ENCODE measurements at regions not wholly inside any gene's neighbourhood (a gene's known extent, or its start where the extent isn't known, plus 50 kb on each side); places are given as distances from the start of the nearest gene placed in this dataset.

GRCh38 chrX:17206584-17206983 is 168.4 kb upstream of the NHS start:
- no peak for DNase-seq

- no peak for DNase-seq
Measured at GRCh38 chrX:17214962-17215361, 160.0 kb upstream of the NHS start.

GRCh38 chrX:17226736-17227135 is 148.3 kb upstream of the NHS start:
- peak; percentile 46 for DNase-seq

- peak; percentile 73 for DNase-seq
Measured at GRCh38 chrX:17237146-17237545, 137.9 kb upstream of the NHS start.

GRCh38 chrX:17242470-17242869 is 132.5 kb upstream of the NHS start:
- peak; percentile 55 for DNase-seq

- no peak for DNase-seq
Measured at GRCh38 chrX:17247144-17247543, 127.9 kb upstream of the NHS start.

- DNase-seq = no peak
Measured at GRCh38 chrX:17262123-17262522, 112.9 kb upstream of the NHS start.

- DNase-seq = no peak
Measured at GRCh38 chrX:17266136-17266535, 108.9 kb upstream of the NHS start.

- DNase-seq = no peak
Measured at GRCh38 chrX:17278961-17279360, 96.0 kb upstream of the NHS start.

- no peak for DNase-seq
Measured at GRCh38 chrX:17285983-17286382, 89.0 kb upstream of the NHS start.

GRCh38 chrX:17291171-17291900 is 83.7 kb upstream of the NHS start:
- DNase-seq = no peak

- peak; percentile 54 for DNase-seq
Measured at GRCh38 chrX:17292111-17292527, 82.9 kb upstream of the NHS start.

GRCh38 chrX:17294561-17294960 is 80.4 kb upstream of the NHS start:
- DNase-seq = no peak

- DNase-seq = no peak
Measured at GRCh38 chrX:17295791-17296190, 79.2 kb upstream of the NHS start.

GRCh38 chrX:17298564-17298963 is 76.4 kb upstream of the NHS start:
- DNase-seq = no peak

- DNase-seq = no peak
Measured at GRCh38 chrX:17299206-17299605, 75.8 kb upstream of the NHS start.

- no peak for DNase-seq
Measured at GRCh38 chrX:17323397-17323796, 51.6 kb upstream of the NHS start.

Data from islet precursor cell (in vitro differentiated cells).